HCT116 (cell line): ENCODE measurements at regions not wholly inside any gene's neighbourhood (a gene's known extent, or its start where the extent isn't known, plus 50 kb on each side); places are given as distances from the start of the nearest gene placed in this dataset.

Source experiments
- ATAC-seq: fragments of 200-7000 bp; cut with Tn5 transposase; 2 replicates; pipeline ENCODE4 v1.9.1; 2020; ENCODE audit warnings: mild to moderate bottlenecking, moderate library complexity
- BruUV-seq: library from RNA; stranded (reverse); fragments of 400-500 nt; replicated peaks from 2 replicates; lab custom pipeline; 2021; lab: Mats Ljungman, UMichigan
- CTCF ChIA-PET: fragments of 300-600 bp; sonication (Branson Sonifier 250); formaldehyde crosslinking; loops from one replicate; lab custom pipeline; 2021; ENCODE audit warnings: antibody characterized with exemption; lab: Charles Lee
- POLR2A ChIA-PET: fragments of 300-600, 350-600 bp; sonication (Branson Sonifier 250); formaldehyde crosslinking; loops from one replicate; lab custom pipeline; 2021; ENCODE audit warnings: antibody characterized with exemption; lab: Charles Lee
- RAD21 ChIA-PET, 2 experiments: fragments of 300-600 bp; sonication (Branson Sonifier 250); formaldehyde crosslinking; loops; one replicate each; lab custom pipeline; 2023; ENCODE audit warnings: low total read pairs in 2 of 2; ENCODE audit not compliant: uncharacterized antibody in 2 of 2, unreplicated experiment in 2 of 2, low non-redundant PET in 1 of 2; lab: Charles Lee
- DNase-seq: peaks from one replicate; pipeline ENCODE4 v3.0.0-alpha.2; 2010; ENCODE audit warnings: low read depth, low spot score
- H2AFZ ChIP-seq: fragments of 200-600 bp; shearing (Covaris generic), sonication (generic); 2 replicates; pipeline ENCODE4 v1.6.1; 2017; ENCODE audit warnings: low read depth, mixed run types, mixed read lengths, antibody characterized with exemption, low read length; ENCODE audit not compliant: poor library complexity, severe bottlenecking
- H3K27ac ChIP-seq: 2 replicates; pipeline ENCODE4 v1.5.1; 2012; ENCODE audit warnings: low read depth, low read length
- H3K27me3 ChIP-seq: fragments of 200-600 bp; sonication (generic); 2 replicates; pipeline ENCODE4 v1.6.1; 2016; ENCODE audit warnings: mixed run types, low read length, mixed read lengths; ENCODE audit not compliant: insufficient read depth
- H3K36me3 ChIP-seq, 2 experiments: fragments of 200-500 bp in 1 of 2; fragments of 200-600 bp in 1 of 2; sonication (Bioruptor generic) in 1 of 2; sonication (generic) in 1 of 2; 2 replicates each; pipeline versions ENCODE4 v1.5.1 to v1.6.1; 2014 to 2016; ENCODE audit warnings: low read length in 2 of 2, inconsistent platforms in 1 of 2, mixed read lengths in 1 of 2, mixed run types in 1 of 2; ENCODE audit not compliant: insufficient read depth in 2 of 2, control insufficient read depth in 1 of 2
- H3K4me1 ChIP-seq, 2 experiments: fragments of 200-600 bp in 1 of 2; sonication (generic) in 1 of 2; 2 replicates each; pipeline versions ENCODE4 v1.5.1 to v1.6.1; 2012 to 2017; ENCODE audit warnings: low read length in 2 of 2, inconsistent platforms in 1 of 2, mild to moderate bottlenecking in 1 of 2, mixed read lengths in 1 of 2, mixed run types in 1 of 2, moderate library complexity in 1 of 2; ENCODE audit not compliant: insufficient read depth in 2 of 2, control insufficient read depth in 1 of 2
- H3K4me2 ChIP-seq: fragments of 200-600 bp; sonication (generic); 2 replicates; pipeline ENCODE4 v1.6.1; 2017; ENCODE audit warnings: mixed run types, low read length, mixed read lengths
- H3K4me3 ChIP-seq, 2 experiments: fragments of 200-600 bp in 1 of 2; sonication (generic) in 1 of 2; replicated peaks in 1 of 2; 2 replicates each; pipeline ENCODE4 v1.5.1; 2011 to 2016; ENCODE audit warnings: low read length in 2 of 2, control low read depth in 1 of 2, low read depth in 1 of 2, mild to moderate bottlenecking in 1 of 2, mixed read lengths in 1 of 2, mixed run types in 1 of 2
- H3K79me2 ChIP-seq: fragments of 200-600 bp; sonication (generic); 2 replicates; pipeline ENCODE4 v1.6.1; 2017; ENCODE audit warnings: mild to moderate bottlenecking, mixed run types, low read length, moderate library complexity, mixed read lengths; ENCODE audit not compliant: insufficient read depth
- H3K9ac ChIP-seq: fragments of 200-600 bp; sonication (generic); 2 replicates; pipeline ENCODE4 v1.6.1; 2016; ENCODE audit warnings: low read length, mixed read lengths
- H3K9me2 ChIP-seq: fragments of 200-600 bp; sonication (generic), shearing (Covaris generic); 2 replicates; pipeline ENCODE4 v1.6.1; 2017; ENCODE audit warnings: mixed run types, mild to moderate bottlenecking, moderate library complexity; ENCODE audit not compliant: insufficient read depth
- H3K9me3 ChIP-seq, 2 experiments: fragments of 200-500 bp in 1 of 2; fragments of 200-600 bp in 1 of 2; sonication (Bioruptor generic) in 1 of 2; sonication (generic) in 1 of 2; 2 replicates each; pipeline ENCODE4 v1.6.1; 2014 to 2017; ENCODE audit warnings: low read length in 2 of 2, mixed read lengths in 2 of 2, inconsistent platforms in 1 of 2, low read depth in 1 of 2, mild to moderate bottlenecking in 1 of 2, mixed run types in 1 of 2, moderate library complexity in 1 of 2; ENCODE audit not compliant: control insufficient read depth in 1 of 2, insufficient read depth in 1 of 2
- H4K20me1 ChIP-seq: fragments of 200-600 bp; sonication (generic), shearing (Covaris generic); 2 replicates; pipeline ENCODE4 v1.6.1; 2017; ENCODE audit warnings: mixed run types, mild to moderate bottlenecking, moderate library complexity; ENCODE audit not compliant: insufficient read depth
- CEBPB ChIP-seq: IDR thresholded peaks from 2 replicates; pipeline ENCODE4 v1.6.1; 2012; ENCODE audit warnings: low read depth
- EZH2 ChIP-seq: fragments of 200-600 bp; sonication (generic); IDR thresholded peaks from 2 replicates; pipeline ENCODE4 v1.6.1; 2017; ENCODE audit warnings: antibody characterized with exemption, mixed run types
- EZH2phosphoT487 ChIP-seq: fragments of 200-600 bp; IDR thresholded peaks from 2 replicates; pipeline ENCODE4 v1.6.1; 2018; ENCODE audit warnings: antibody characterized with exemption, borderline replicate concordance
- MAX ChIP-seq: IDR thresholded peaks from 2 replicates; pipeline ENCODE4 v1.6.1; 2012
- POLR2A ChIP-seq: IDR thresholded peaks from 2 replicates; pipeline ENCODE4 v1.7.0; 2011; ENCODE audit warnings: borderline replicate concordance; ENCODE audit not compliant: insufficient read depth, insufficient read length; ENCODE audit errors: extremely low read depth
- SIN3A ChIP-seq: IDR thresholded peaks from 2 replicates; pipeline ENCODE4 v1.6.1; 2012; ENCODE audit warnings: low read depth
- SRF ChIP-seq: IDR thresholded peaks from 2 replicates; pipeline ENCODE4 v1.6.1; 2012; ENCODE audit warnings: low read depth
- YY1 ChIP-seq: IDR thresholded peaks from 2 replicates; pipeline ENCODE4 v1.6.1; 2011; ENCODE audit warnings: low read length, low read depth, moderate library complexity, mild to moderate bottlenecking; ENCODE audit not compliant: insufficient replicate concordance; ENCODE audit errors: extremely low read depth
- ZBTB33 ChIP-seq: IDR thresholded peaks from 2 replicates; pipeline ENCODE4 v1.6.1; 2011; ENCODE audit warnings: mild to moderate bottlenecking, low read length, moderate library complexity; ENCODE audit not compliant: insufficient replicate concordance; ENCODE audit errors: extremely low read depth
- ZNF274 ChIP-seq: fragments of 200-500 bp; sonication (Bioruptor generic); IDR thresholded peaks from 2 replicates; pipeline ENCODE4 v1.6.1; 2014; ENCODE audit warnings: mild to moderate bottlenecking, low read depth, low read length, inconsistent platforms
- intact Hi-C: fragments of 100-400 bp; cut with micrococcal nuclease; formaldehyde crosslinking; loops from 2 replicates; pipeline ENCODE4 v1.10.0; 2022

- no peaks in the 10 kb centered on the region for H4K20me1 ChIP-seq
- TF ChIP-seq MAX, result no peak
- no peak for TF ChIP-seq SIN3A
- no peak for TF ChIP-seq EZH2
- no peak for TF ChIP-seq ZBTB33
- TF ChIP-seq YY1, result no peak
- TF ChIP-seq CEBPB, result no peak
- no peak for TF ChIP-seq EZH2phosphoT487
- TF ChIP-seq SRF, result no peak
- TF ChIP-seq ZNF274, result no peak
- TF ChIP-seq POLR2A, result no peak
- ChIA-PET CTCF (no interaction called here), POLR2A (no interaction called here), RAD21 (no interaction called here)
- no peaks in the 10 kb centered on the region; the same call in 1 of the 2 replicates for H3K9me2 ChIP-seq
- H3K4me1 ChIP-seq, result no peaks in the 10 kb centered on the region
- ATAC-seq (no peak), DNase-seq (no peak)
- no peaks in the 10 kb centered on the region for H3K79me2 ChIP-seq
- H3K27me3 ChIP-seq, result no peaks in the 10 kb centered on the region
- no peak overlapping the region for H3K27ac ChIP-seq
- no peak overlapping the region for H3K4me2 ChIP-seq
- intact Hi-C loops, result no loop called here
- no peak overlapping the region for H2AFZ ChIP-seq
- H3K36me3 ChIP-seq, result no peaks in the 10 kb centered on the region
- H3K9me3 ChIP-seq, result no peaks in the 10 kb centered on the region
- no peak overlapping the region for H3K9ac ChIP-seq
- H3K4me3 ChIP-seq, result no peak overlapping the region
- BruUV-seq, result no TSS peak
Observed at GRCh38 chr2:224638301-224638823, 53.2 kb upstream of the CUL3 start.
